ENCODE measurements at regions not wholly inside any gene's neighbourhood (a gene's known extent, or its start where the extent isn't known, plus 50 kb on each side); places are given as distances from the start of the nearest gene placed in this dataset. TPM values are rescaled to one million over a fixed set of nuclear protein-coding genes. Genes with fewer than 3 reads are reported as not detected.
"Not testable (repeated sequence)": the region's sequence is repeated elsewhere in the genome, so short reads cannot be mapped to it uniquely, and the experiment has no call there.

GRCh38 chr15:22272286-22273160 lies 186.2 kb upstream of the GOLGA6L22 start:
- ATAC-seq (ENCODE audit: poor library complexity); intact Hi-C loops (cut with DNase I); DNase-seq: not testable (repeated sequence)

- DNase-seq; intact Hi-C loops (cut with DNase I); ATAC-seq (ENCODE audit: poor library complexity): not testable (repeated sequence)
Observed at GRCh38 chr15:22273185-22273584, 185.5 kb upstream of the GOLGA6L22 start.

GRCh38 chr15:22274376-22274775 lies 184.3 kb upstream of the GOLGA6L22 start:
- intact Hi-C loops (cut with DNase I); DNase-seq; ATAC-seq (ENCODE audit: poor library complexity): not testable (repeated sequence)

GRCh38 chr15:22280770-22281169 lies 177.9 kb upstream of the GOLGA6L22 start:
- ATAC-seq (ENCODE audit: poor library complexity); intact Hi-C loops (cut with DNase I); DNase-seq: not testable (repeated sequence)

GRCh38 chr15:22282794-22283533 lies 175.7 kb upstream of the GOLGA6L22 start:
- ATAC-seq (ENCODE audit: poor library complexity); DNase-seq; intact Hi-C loops (cut with DNase I): not testable (repeated sequence)

- ATAC-seq (ENCODE audit: poor library complexity); intact Hi-C loops (cut with DNase I); DNase-seq: not testable (repeated sequence)
Observed at GRCh38 chr15:22284795-22285420, 173.8 kb upstream of the GOLGA6L22 start.

- ATAC-seq (ENCODE audit: poor library complexity); DNase-seq: not testable (repeated sequence)
Observed at GRCh38 chr15:22291054-22291453, 167.6 kb upstream of the GOLGA6L22 start.

GRCh38 chr15:22303112-22303511 lies 155.6 kb upstream of the GOLGA6L22 start:
- ATAC-seq (ENCODE audit: poor library complexity); intact Hi-C loops (cut with DNase I); DNase-seq: not testable (repeated sequence)

More at GRCh38 chr15:22291054-22291453, 167.6 kb upstream of the GOLGA6L22 start:
- intact Hi-C loops (cut with DNase I), result not testable (repeated sequence)

Small RNA genes in the stretch of these regions (microRNA-seq; reads per million reads assigned to microRNA genes)
- gene MIR1268A, result not detected
